ENCODE measurements at regions not wholly inside any gene's neighbourhood (a gene's known extent, or its start where the extent isn't known, plus 50 kb on each side); places are given as distances from the start of the nearest gene placed in this dataset.
"Not testable (repeated sequence)": the region's sequence is repeated elsewhere in the genome, so short reads cannot be mapped to it uniquely, and the experiment has no call there.

- H3K27me3 Mint-ChIP-seq (ENCODE audit: low read depth, poor library complexity) = peaks cover 2% of the 10 kb centered on the region
- TF ChIP-seq, protein P1, sequence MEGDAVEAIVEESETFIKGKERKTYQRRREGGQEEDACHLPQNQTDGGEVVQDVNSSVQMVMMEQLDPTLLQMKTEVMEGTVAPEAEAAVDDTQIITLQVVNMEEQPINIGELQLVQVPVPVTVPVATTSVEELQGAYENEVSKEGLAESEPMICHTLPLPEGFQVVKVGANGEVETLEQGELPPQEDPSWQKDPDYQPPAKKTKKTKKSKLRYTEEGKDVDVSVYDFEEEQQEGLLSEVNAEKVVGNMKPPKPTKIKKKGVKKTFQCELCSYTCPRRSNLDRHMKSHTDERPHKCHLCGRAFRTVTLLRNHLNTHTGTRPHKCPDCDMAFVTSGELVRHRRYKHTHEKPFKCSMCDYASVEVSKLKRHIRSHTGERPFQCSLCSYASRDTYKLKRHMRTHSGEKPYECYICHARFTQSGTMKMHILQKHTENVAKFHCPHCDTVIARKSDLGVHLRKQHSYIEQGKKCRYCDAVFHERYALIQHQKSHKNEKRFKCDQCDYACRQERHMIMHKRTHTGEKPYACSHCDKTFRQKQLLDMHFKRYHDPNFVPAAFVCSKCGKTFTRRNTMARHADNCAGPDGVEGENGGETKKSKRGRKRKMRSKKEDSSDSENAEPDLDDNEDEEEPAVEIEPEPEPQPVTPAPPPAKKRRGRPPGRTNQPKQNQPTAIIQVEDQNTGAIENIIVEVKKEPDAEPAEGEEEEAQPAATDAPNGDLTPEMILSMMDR (IDR thresholded peaks at IDR 0.05) = no peak
- no peaks in the 10 kb centered on the region for H3K36me3 Mint-ChIP-seq (ENCODE audit: low read depth)
- H3K9me3 Mint-ChIP-seq = peaks cover 22% of the 10 kb centered on the region
- no peak overlapping the region for H3K4me3 Mint-ChIP-seq
- H3K27ac Mint-ChIP-seq = no peak overlapping the region
- no peak for DNase-seq
- H3K4me1 Mint-ChIP-seq = peaks cover 28% of the 10 kb centered on the region
These were observed 219.8 kb upstream of the STXBP5 start for GRCh38 chr6:146984251-146984924.

GRCh38 chr6:146985111-146985510 is 219.1 kb upstream of the STXBP5 start:
- no peak overlapping the region for H3K27ac Mint-ChIP-seq
- peaks cover 2% of the 10 kb centered on the region for H3K27me3 Mint-ChIP-seq (ENCODE audit: low read depth, poor library complexity)
- H3K4me3 Mint-ChIP-seq = no peak overlapping the region
- H3K36me3 Mint-ChIP-seq (ENCODE audit: low read depth) = no peaks in the 10 kb centered on the region
- peaks cover 22% of the 10 kb centered on the region for H3K9me3 Mint-ChIP-seq
- TF ChIP-seq, protein P1 (IDR thresholded peaks at IDR 0.05) = no peak
- DNase-seq = peak; percentile 12
- peaks cover 29% of the 10 kb centered on the region for H3K4me1 Mint-ChIP-seq

DNA sequence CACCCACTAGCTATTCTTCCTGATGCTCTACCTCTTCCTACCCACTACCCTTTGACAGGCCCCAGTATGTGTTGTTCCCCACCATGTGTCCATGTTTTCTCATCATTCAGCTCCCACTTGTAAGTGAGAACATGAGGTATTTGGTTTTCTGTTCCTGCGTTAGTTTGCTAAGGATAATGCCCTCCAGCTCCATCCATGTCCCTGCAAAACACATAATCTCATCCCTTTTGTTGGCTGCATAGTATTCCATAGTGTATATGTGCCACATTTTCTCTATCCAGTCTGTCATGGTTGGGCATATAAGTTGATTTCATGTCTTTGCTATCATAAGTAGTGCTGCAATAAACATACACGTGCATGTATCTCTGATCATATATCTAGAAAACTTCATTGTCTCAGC is 218.3 kb upstream of the STXBP5 start:
- no peaks in the 10 kb centered on the region for H3K36me3 Mint-ChIP-seq (ENCODE audit: low read depth)
- H3K9me3 Mint-ChIP-seq = peaks cover 22% of the 10 kb centered on the region
- H3K27ac Mint-ChIP-seq = no peak overlapping the region
- H3K4me3 Mint-ChIP-seq = no peak overlapping the region
- H3K4me1 Mint-ChIP-seq = peaks cover 34% of the 10 kb centered on the region
- TF ChIP-seq, protein P1 (IDR thresholded peaks at IDR 0.05) = no peak
- DNase-seq = no peak
- peaks cover 2% of the 10 kb centered on the region for H3K27me3 Mint-ChIP-seq (ENCODE audit: low read depth, poor library complexity)

DNA sequence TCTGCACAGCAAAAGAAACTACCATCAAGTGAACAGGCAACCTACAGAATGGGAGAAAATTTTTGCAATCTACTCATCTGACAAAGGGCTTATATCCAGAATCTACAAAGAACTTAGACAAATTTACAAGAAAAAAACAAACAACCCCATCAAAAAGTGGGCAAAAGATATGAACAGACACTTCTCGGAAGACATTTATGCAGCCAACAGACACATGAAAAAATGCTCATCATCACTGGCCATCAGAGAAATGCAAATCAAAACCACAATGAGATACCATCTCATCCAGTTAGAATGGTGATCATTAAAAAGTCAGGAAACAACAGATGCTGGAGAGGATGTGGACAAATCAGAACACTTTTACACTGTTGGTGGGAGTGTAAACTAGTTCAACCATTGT is 216.3 kb upstream of the STXBP5 start:
- not testable (repeated sequence) for H3K27ac Mint-ChIP-seq; H3K27me3 Mint-ChIP-seq (ENCODE audit: low read depth, poor library complexity); H3K4me3 Mint-ChIP-seq; H3K36me3 Mint-ChIP-seq (ENCODE audit: low read depth); DNase-seq
- Mint-ChIP-seq H3K4me1 (peaks cover 34% of the 10 kb centered on the region), H3K9me3 (peaks cover 22% of the 10 kb centered on the region)

GRCh38 chr6:146989860-146990259 is 214.4 kb upstream of the STXBP5 start:
- Mint-ChIP-seq H3K27me3 (ENCODE audit: low read depth, poor library complexity) (peaks cover 2% of the 10 kb centered on the region), H3K36me3 (ENCODE audit: low read depth) (no peaks in the 10 kb centered on the region), H3K27ac (no peak overlapping the region), H3K4me3 (no peak overlapping the region), H3K9me3 (peaks cover 22% of the 10 kb centered on the region), H3K4me1 (peaks cover 17% of the 10 kb centered on the region)
- no peak for DNase-seq
- TF ChIP-seq, protein P1 (IDR thresholded peaks at IDR 0.05) = no peak

DNA sequence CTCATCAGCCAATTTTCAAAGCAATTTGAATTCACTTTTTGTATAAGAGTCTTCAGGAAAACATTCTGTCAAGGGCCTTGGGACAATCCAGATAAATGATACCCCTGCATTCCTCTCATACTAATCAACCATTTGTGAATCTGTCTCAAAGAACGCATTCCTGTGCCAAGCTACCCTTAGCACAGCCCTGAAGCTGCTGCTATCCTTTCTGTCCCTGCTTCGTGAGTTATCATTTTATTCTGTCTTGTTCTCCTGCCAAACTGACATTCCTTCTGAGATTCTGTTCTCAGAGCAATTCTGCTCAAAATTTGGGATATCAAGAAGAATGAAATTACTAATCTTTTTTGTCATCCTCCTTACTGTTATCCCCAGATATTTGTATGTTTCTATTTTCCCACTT is 213.9 kb upstream of the STXBP5 start:
- Mint-ChIP-seq H3K4me1 (peaks cover 13% of the 10 kb centered on the region), H3K9me3 (peaks cover 22% of the 10 kb centered on the region), H3K27ac (peak overlapping the region; percentile 27), H3K4me3 (no peak overlapping the region), H3K36me3 (ENCODE audit: low read depth) (no peaks in the 10 kb centered on the region), H3K27me3 (ENCODE audit: low read depth, poor library complexity) (peaks cover 2% of the 10 kb centered on the region)
- TF ChIP-seq, protein P1 (IDR thresholded peaks at IDR 0.05) = no peak
- DNase-seq = no peak

All from nephron progenitor cell (in vitro differentiated cells).